HG02970 (cell line): ENCODE measurements at regions not wholly inside any gene's neighbourhood (a gene's known extent, or its start where the extent isn't known, plus 50 kb on each side); places are given as distances from the start of the nearest gene placed in this dataset.
"Not testable (repeated sequence)": the region's sequence is repeated elsewhere in the genome, so short reads cannot be mapped to it uniquely, and the experiment has no call there.

Experiments
- ATAC-seq: cut with Tn5 transposase; IDR thresholded peaks from one replicate; pipeline ENCODE4 v1.9.1; 2021; ENCODE audit warnings: mild to moderate bottlenecking, moderate library complexity, moderate number of reproducible peaks; ENCODE audit not compliant: unreplicated experiment, low FRiP score

GRCh38 chr13:44719857-44720671, 143.9 kb upstream of the TSC22D1 start:
- ATAC-seq, result no peak

GRCh38 chr13:44718467-44718866, 142.3 kb upstream of the TSC22D1 start:
- no peak for ATAC-seq

GRCh38 chr13:44715287-44716230, 139.4 kb upstream of the TSC22D1 start:
- ATAC-seq, result no peak

- no peak for ATAC-seq
Measured at GRCh38 chr13:44713788-44714469, 137.8 kb upstream of the TSC22D1 start.

GRCh38 chr13:44711706-44712105, 135.6 kb upstream of the TSC22D1 start:
- ATAC-seq, result no peak

GRCh38 chr13:44710576-44710975, 134.4 kb upstream of the TSC22D1 start:
- ATAC-seq, result no peak

- not testable (repeated sequence) for ATAC-seq
Measured at GRCh38 chr13:44704811-44705210, 128.7 kb upstream of the TSC22D1 start.

- no peak for ATAC-seq
Measured at GRCh38 chr13:44703371-44703770, 127.2 kb upstream of the TSC22D1 start.

GRCh38 chr13:44698066-44698465, 121.9 kb upstream of the TSC22D1 start:
- no peak for ATAC-seq

GRCh38 chr13:44697058-44697457, 120.9 kb upstream of the TSC22D1 start:
- ATAC-seq, result no peak

GRCh38 chr13:44695520-44695919, 119.4 kb upstream of the TSC22D1 start:
- ATAC-seq, result no peak

GRCh38 chr13:44694842-44695241, 118.7 kb upstream of the TSC22D1 start:
- no peak for ATAC-seq

GRCh38 chr13:44694291-44694690, 118.2 kb upstream of the TSC22D1 start:
- ATAC-seq, result no peak

GRCh38 chr13:44693156-44693764, 117.1 kb upstream of the TSC22D1 start:
- no peak for ATAC-seq

- ATAC-seq, result no peak
Measured at GRCh38 chr13:44692173-44692713, 116.1 kb upstream of the TSC22D1 start.

GRCh38 chr13:44690376-44690775, 114.2 kb upstream of the TSC22D1 start:
- ATAC-seq, result no peak

- no peak for ATAC-seq
Measured at GRCh38 chr13:44688652-44689051, 112.5 kb upstream of the TSC22D1 start.

GRCh38 chr13:44686531-44686934, 110.4 kb upstream of the TSC22D1 start:
- no peak for ATAC-seq

GRCh38 chr13:44685641-44686040, 109.5 kb upstream of the TSC22D1 start:
- no peak for ATAC-seq

- not testable (repeated sequence) for ATAC-seq
Measured at GRCh38 chr13:44682416-44682815, 106.3 kb upstream of the TSC22D1 start.
